ENCODE measurements at regions not wholly inside any gene's neighbourhood (a gene's known extent, or its start where the extent isn't known, plus 50 kb on each side); places are given as distances from the start of the nearest gene placed in this dataset.

DNA sequence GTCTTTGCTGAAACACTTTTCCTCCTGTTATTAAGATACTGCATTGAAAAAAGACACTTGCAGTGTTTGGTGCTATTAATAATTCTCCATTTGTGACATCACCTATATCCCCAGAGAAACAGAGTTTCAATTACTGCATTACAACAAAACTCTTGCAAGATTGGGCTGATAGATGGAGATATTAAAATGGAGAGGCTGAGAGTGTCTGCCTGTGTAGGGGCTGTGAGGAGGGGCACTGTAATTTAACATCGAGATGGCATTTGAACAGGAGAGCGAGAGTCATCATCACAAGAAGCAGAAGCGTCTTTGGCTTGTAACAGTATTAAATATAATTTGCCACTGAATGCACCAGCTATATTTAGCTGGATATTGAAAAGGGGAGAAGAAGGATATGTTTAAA lies 316.5 kb downstream of the CDH26 start:
- TF ChIP-seq POLR2A (IDR thresholded peaks at IDR 0.05; ENCODE audit: low read depth, low read length) (no peak), POLR2AphosphoS5 (IDR thresholded peaks at IDR 0.05; ENCODE audit: low read depth, low read length) (no peak), TAF1 (IDR thresholded peaks at IDR 0.05; ENCODE audit: low read depth, low read length) (no peak)

Measured in GM12891 (cell line).